ENCODE measurements at regions not wholly inside any gene's neighbourhood (a gene's known extent, or its start where the extent isn't known, plus 50 kb on each side); places are given as distances from the start of the nearest gene placed in this dataset.
A peak's percentile ranks its signal among the peaks of the same experiment; 100 is the strongest.

- TF ChIP-seq, protein P1, sequence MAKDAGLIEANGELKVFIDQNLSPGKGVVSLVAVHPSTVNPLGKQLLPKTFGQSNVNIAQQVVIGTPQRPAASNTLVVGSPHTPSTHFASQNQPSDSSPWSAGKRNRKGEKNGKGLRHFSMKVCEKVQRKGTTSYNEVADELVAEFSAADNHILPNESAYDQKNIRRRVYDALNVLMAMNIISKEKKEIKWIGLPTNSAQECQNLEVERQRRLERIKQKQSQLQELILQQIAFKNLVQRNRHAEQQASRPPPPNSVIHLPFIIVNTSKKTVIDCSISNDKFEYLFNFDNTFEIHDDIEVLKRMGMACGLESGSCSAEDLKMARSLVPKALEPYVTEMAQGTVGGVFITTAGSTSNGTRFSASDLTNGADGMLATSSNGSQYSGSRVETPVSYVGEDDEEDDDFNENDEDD (CRISPR knock-in tag; IDR thresholded peaks at IDR 0.05; ENCODE audit: borderline replicate concordance) = peak; percentile 46; the same call in 1 of the 2 replicates
- TF ChIP-seq YEATS4 (CRISPR knock-in tag; IDR thresholded peaks at IDR 0.05; ENCODE audit: borderline replicate concordance) = peak; percentile 53; the same call in 1 of the 2 replicates
- TF ChIP-seq ZNF766 (CRISPR knock-in tag; IDR thresholded peaks at IDR 0.05; ENCODE audit: borderline replicate concordance) = peak; percentile 84; the same call in 1 of the 2 replicates
- no peak for TF ChIP-seq ZNF407 (CRISPR knock-in tag; IDR thresholded peaks at IDR 0.05; ENCODE audit: not compliant biosample characterization)
- no peak for TF ChIP-seq ELF4 (CRISPR knock-in tag; IDR thresholded peaks at IDR 0.05; ENCODE audit: borderline replicate concordance)
- TF ChIP-seq, protein P2, sequence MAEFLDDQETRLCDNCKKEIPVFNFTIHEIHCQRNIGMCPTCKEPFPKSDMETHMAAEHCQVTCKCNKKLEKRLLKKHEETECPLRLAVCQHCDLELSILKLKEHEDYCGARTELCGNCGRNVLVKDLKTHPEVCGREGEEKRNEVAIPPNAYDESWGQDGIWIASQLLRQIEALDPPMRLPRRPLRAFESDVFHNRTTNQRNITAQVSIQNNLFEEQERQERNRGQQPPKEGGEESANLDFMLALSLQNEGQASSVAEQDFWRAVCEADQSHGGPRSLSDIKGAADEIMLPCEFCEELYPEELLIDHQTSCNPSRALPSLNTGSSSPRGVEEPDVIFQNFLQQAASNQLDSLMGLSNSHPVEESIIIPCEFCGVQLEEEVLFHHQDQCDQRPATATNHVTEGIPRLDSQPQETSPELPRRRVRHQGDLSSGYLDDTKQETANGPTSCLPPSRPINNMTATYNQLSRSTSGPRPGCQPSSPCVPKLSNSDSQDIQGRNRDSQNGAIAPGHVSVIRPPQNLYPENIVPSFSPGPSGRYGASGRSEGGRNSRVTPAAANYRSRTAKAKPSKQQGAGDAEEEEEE (CRISPR knock-in tag; IDR thresholded peaks at IDR 0.05; ENCODE audit: borderline replicate concordance) = no peak
- TF ChIP-seq EHMT2 (IDR thresholded peaks at IDR 0.05; ENCODE audit: borderline replicate concordance, low read depth, low read length) = peak; percentile 90; the same call in 1 of the 2 replicates
- 0 out of 2 replicates have a peak, but pooled peaks have one; percentile 39 for TF ChIP-seq RARG (CRISPR knock-in tag; IDR thresholded peaks at IDR 0.05; ENCODE audit: low read depth)
- no peak for TF ChIP-seq ZNF781 (CRISPR knock-in tag; IDR thresholded peaks at IDR 0.05; ENCODE audit: borderline replicate concordance, not compliant biosample characterization)
- TF ChIP-seq SP4 (CRISPR knock-in tag; IDR thresholded peaks at IDR 0.05) = no peak
- TF ChIP-seq PTBP1 (IDR thresholded peaks at IDR 0.05; ENCODE audit: low read depth, low read length, poor library complexity, severe bottlenecking) = no peak
Measured at GRCh38 chr11:12599408-12600143, 74.6 kb upstream of the TEAD1 start (continued).

Measured in HepG2 (cell line).